ENCODE measurements at regions not wholly inside any gene's neighbourhood (a gene's known extent, or its start where the extent isn't known, plus 50 kb on each side); places are given as distances from the start of the nearest gene placed in this dataset.
"Not testable (repeated sequence)": the region's sequence is repeated elsewhere in the genome, so short reads cannot be mapped to it uniquely, and the experiment has no call there.

GRCh38 chr12:63450334-63450733, 218.0 kb downstream of the DPY19L2 start:
- Mint-ChIP-seq H3K36me3 (ENCODE audit: low read depth) (no peaks in the 10 kb centered on the region), H3K4me3 (no peak overlapping the region), H3K27me3 (ENCODE audit: low read depth) (no peaks in the 10 kb centered on the region), H3K27ac (ENCODE audit: unreplicated experiment) (no peak overlapping the region), H3K4me1 (no peaks in the 10 kb centered on the region), H3K9me3 (no peaks in the 10 kb centered on the region)
- no peak for DNase-seq (ENCODE audit: low read depth, low spot score)
- TF ChIP-seq CTCF (conservative IDR thresholded peaks at IDR 0.05) = no peak

- no peak overlapping the region for H3K4me3 Mint-ChIP-seq
- no peak for DNase-seq (ENCODE audit: low read depth, low spot score)
- H3K36me3 Mint-ChIP-seq (ENCODE audit: low read depth) = no peaks in the 10 kb centered on the region
- no peak for TF ChIP-seq CTCF (conservative IDR thresholded peaks at IDR 0.05)
- peaks cover 4% of the 10 kb centered on the region for H3K27me3 Mint-ChIP-seq (ENCODE audit: low read depth)
- H3K27ac Mint-ChIP-seq (ENCODE audit: unreplicated experiment) = no peak overlapping the region
- no peaks in the 10 kb centered on the region for H3K9me3 Mint-ChIP-seq
- no peaks in the 10 kb centered on the region for H3K4me1 Mint-ChIP-seq
These were observed 222.9 kb downstream of the DPY19L2 start for GRCh38 chr12:63445224-63445880.

GRCh38 chr12:63440048-63440447, 228.2 kb downstream of the DPY19L2 start:
- Mint-ChIP-seq H3K9me3 (peaks cover 2% of the 10 kb centered on the region), H3K27me3 (ENCODE audit: low read depth) (peaks cover 6% of the 10 kb centered on the region), H3K36me3 (ENCODE audit: low read depth) (no peaks in the 10 kb centered on the region), H3K4me1 (no peaks in the 10 kb centered on the region), H3K27ac (ENCODE audit: unreplicated experiment) (no peak overlapping the region), H3K4me3 (no peak overlapping the region)
- no peak for DNase-seq (ENCODE audit: low read depth, low spot score)
- no peak for TF ChIP-seq CTCF (conservative IDR thresholded peaks at IDR 0.05)

GRCh38 chr12:63434384-63434783, 233.9 kb downstream of the DPY19L2 start:
- not testable (repeated sequence) for H3K4me1 Mint-ChIP-seq; H3K4me3 Mint-ChIP-seq; H3K9me3 Mint-ChIP-seq; DNase-seq (ENCODE audit: low read depth, low spot score); H3K27me3 Mint-ChIP-seq (ENCODE audit: low read depth); H3K27ac Mint-ChIP-seq (ENCODE audit: unreplicated experiment); H3K36me3 Mint-ChIP-seq (ENCODE audit: low read depth)

- H3K4me1 Mint-ChIP-seq; DNase-seq (ENCODE audit: low read depth, low spot score); H3K9me3 Mint-ChIP-seq; H3K4me3 Mint-ChIP-seq; H3K27me3 Mint-ChIP-seq (ENCODE audit: low read depth); H3K27ac Mint-ChIP-seq (ENCODE audit: unreplicated experiment); H3K36me3 Mint-ChIP-seq (ENCODE audit: low read depth): not testable (repeated sequence)
These were observed 240.3 kb downstream of the DPY19L2 start for GRCh38 chr12:63427969-63428368.

- not testable (repeated sequence) for H3K36me3 Mint-ChIP-seq (ENCODE audit: low read depth); H3K27me3 Mint-ChIP-seq (ENCODE audit: low read depth); H3K9me3 Mint-ChIP-seq; DNase-seq (ENCODE audit: low read depth, low spot score); H3K27ac Mint-ChIP-seq (ENCODE audit: unreplicated experiment); H3K4me1 Mint-ChIP-seq; H3K4me3 Mint-ChIP-seq
These were observed 241.3 kb downstream of the DPY19L2 start for GRCh38 chr12:63427029-63427428.

GRCh38 chr12:63424671-63425070, 243.6 kb downstream of the DPY19L2 start:
- Mint-ChIP-seq H3K36me3 (ENCODE audit: low read depth) (peaks cover 4% of the 10 kb centered on the region), H3K9me3 (peaks cover 9% of the 10 kb centered on the region), H3K4me3 (no peak overlapping the region), H3K4me1 (no peaks in the 10 kb centered on the region), H3K27me3 (ENCODE audit: low read depth) (no peaks in the 10 kb centered on the region), H3K27ac (ENCODE audit: unreplicated experiment) (no peak overlapping the region)
- DNase-seq (ENCODE audit: low read depth, low spot score) = no peak
- no peak for TF ChIP-seq CTCF (conservative IDR thresholded peaks at IDR 0.05)

All from neural crest cell (in vitro differentiated cells).